ENCODE measurements at regions not wholly inside any gene's neighbourhood (a gene's known extent, or its start where the extent isn't known, plus 50 kb on each side); places are given as distances from the start of the nearest gene placed in this dataset.

DNA sequence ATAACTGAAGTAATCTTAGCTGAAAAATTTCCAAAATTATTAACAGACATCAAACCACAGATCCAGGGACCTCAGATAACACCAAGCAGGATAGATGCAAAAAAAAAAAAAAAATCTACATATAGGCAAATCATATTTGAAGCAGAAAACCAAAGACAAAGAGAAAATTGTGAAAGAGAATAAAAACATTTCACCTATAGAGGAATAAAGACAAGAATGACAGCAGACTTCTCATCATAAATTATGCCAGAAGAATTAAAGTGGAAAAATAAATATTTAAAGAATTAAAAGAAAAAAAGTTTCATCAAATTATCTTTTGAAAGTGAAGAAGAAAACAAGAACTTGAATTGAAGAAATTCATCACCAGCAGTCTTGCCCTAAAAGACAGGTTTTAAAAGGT is 467.5 kb downstream of the GPAM start:
- ChIA-PET POLR2A (no interaction called here), CTCF (no interaction called here)
- ATAC-seq (no peak), DNase-seq (ENCODE audit: low spot score) (no peak)
- H3K4me3 Mint-ChIP-seq: no peak overlapping the region
- peaks cover 25% of the 10 kb centered on the region for H3K36me3 Mint-ChIP-seq
- peak; percentile 88 for TF ChIP-seq ZNF317 (CRISPR knock-in tag; IDR thresholded peaks at IDR 0.05; ENCODE audit: borderline replicate concordance, low read depth)
- TF ChIP-seq, protein P1, sequence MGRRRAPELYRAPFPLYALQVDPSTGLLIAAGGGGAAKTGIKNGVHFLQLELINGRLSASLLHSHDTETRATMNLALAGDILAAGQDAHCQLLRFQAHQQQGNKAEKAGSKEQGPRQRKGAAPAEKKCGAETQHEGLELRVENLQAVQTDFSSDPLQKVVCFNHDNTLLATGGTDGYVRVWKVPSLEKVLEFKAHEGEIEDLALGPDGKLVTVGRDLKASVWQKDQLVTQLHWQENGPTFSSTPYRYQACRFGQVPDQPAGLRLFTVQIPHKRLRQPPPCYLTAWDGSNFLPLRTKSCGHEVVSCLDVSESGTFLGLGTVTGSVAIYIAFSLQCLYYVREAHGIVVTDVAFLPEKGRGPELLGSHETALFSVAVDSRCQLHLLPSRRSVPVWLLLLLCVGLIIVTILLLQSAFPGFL (CRISPR knock-in tag; IDR thresholded peaks at IDR 0.05; ENCODE audit: borderline replicate concordance): no peak
- no peak overlapping the region for H3K27ac Mint-ChIP-seq
- H3K27me3 Mint-ChIP-seq (ENCODE audit: low read depth): no peaks in the 10 kb centered on the region; the same call in 1 of the 2 replicates
- H3K4me1 Mint-ChIP-seq: no peaks in the 10 kb centered on the region
- H3K9me3 Mint-ChIP-seq: peaks cover 39% of the 10 kb centered on the region

DNA sequence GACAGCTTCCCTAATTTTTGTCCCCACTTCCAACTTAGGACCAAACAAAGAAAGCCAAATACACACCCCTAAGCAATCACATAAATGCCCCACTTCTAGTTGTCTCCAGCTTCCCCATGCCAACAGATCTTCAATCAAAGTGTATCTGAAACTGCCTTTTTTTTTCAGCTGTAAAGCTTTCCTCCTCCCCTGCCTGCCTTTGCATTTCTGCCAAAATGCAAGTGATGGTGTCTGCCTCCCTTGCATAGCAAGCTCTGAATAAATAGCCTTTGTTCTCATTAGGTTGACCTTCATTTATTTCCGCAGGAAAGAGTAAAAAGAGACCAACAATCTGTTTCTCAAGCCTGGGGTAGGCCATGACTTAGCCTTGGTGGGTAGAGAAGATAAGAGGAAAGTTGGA is 459.4 kb downstream of the GPAM start:
- POLR2A ChIA-PET: no interaction called here
- ATAC-seq (no peak; the same call in none of the 2 replicates), DNase-seq (ENCODE audit: low spot score) (no peak)
- Mint-ChIP-seq H3K27ac (peak overlapping the region; percentile 89), H3K36me3 (no peaks in the 10 kb centered on the region), H3K27me3 (ENCODE audit: low read depth) (no peaks in the 10 kb centered on the region), H3K9me3 (peaks cover 6% of the 10 kb centered on the region; the same call in 1 of the 2 replicates), H3K4me1 (peaks cover 35% of the 10 kb centered on the region), H3K4me3 (no peak overlapping the region)
- no peak for TF ChIP-seq FOXJ3 (CRISPR knock-in tag; IDR thresholded peaks at IDR 0.05; ENCODE audit: borderline replicate concordance)
- TF ChIP-seq, protein P2, sequence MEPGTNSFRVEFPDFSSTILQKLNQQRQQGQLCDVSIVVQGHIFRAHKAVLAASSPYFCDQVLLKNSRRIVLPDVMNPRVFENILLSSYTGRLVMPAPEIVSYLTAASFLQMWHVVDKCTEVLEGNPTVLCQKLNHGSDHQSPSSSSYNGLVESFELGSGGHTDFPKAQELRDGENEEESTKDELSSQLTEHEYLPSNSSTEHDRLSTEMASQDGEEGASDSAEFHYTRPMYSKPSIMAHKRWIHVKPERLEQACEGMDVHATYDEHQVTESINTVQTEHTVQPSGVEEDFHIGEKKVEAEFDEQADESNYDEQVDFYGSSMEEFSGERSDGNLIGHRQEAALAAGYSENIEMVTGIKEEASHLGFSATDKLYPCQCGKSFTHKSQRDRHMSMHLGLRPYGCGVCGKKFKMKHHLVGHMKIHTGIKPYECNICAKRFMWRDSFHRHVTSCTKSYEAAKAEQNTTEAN (CRISPR knock-in tag; IDR thresholded peaks at IDR 0.05): no peak
- CTCF ChIA-PET: interaction anchor here (1.6 kb wide), 1 partner anchor 379 kb away, joined by 3 read pairs; no protein-coding TSS in a partner anchor

DNA sequence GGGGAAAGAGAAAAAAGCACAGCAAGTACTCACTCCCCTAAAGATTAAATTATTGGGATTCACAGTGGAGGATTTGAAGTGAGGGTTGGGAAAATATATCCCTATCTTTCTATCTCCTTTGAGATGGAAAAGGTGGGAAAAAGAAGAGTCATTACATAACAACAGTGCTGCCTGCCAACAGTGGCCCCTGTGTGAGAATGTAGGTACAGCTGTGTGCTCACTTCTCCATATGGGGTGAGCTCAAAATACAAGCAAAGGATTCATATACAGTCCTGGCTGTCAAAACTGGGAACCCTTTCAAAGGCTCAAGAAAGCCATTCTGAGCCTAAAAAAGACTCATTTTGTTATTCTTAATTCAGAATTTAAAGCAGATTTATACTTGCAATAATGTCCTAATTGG is 458.5 kb downstream of the GPAM start:
- DNase-seq (ENCODE audit: low spot score): no peak

More for the DNA sequence above, 458.5 kb downstream of the GPAM start:
- ChIA-PET POLR2A (no interaction called here), CTCF (interaction anchor here (0.9 to 1.6 kb wide), 2 partner anchors 31 to 380 kb away, joined by 3 read pairs; no protein-coding TSS in a partner anchor)
- TF ChIP-seq, protein P3, sequence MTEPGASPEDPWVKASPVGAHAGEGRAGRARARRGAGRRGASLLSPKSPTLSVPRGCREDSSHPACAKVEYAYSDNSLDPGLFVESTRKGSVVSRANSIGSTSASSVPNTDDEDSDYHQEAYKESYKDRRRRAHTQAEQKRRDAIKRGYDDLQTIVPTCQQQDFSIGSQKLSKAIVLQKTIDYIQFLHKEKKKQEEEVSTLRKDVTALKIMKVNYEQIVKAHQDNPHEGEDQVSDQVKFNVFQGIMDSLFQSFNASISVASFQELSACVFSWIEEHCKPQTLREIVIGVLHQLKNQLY (CRISPR knock-in tag; IDR thresholded peaks at IDR 0.05): no peak
- no peak for TF ChIP-seq FOXK1 (CRISPR knock-in tag; IDR thresholded peaks at IDR 0.05)
- TF ChIP-seq NR3C1 (CRISPR knock-in tag; conservative IDR thresholded peaks at IDR 0.05; ENCODE audit: low read depth): no peak
- no peak for TF ChIP-seq NR1H2 (CRISPR knock-in tag; IDR thresholded peaks at IDR 0.05)
- TF ChIP-seq, protein P4, sequence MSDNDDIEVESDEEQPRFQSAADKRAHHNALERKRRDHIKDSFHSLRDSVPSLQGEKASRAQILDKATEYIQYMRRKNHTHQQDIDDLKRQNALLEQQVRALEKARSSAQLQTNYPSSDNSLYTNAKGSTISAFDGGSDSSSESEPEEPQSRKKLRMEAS (CRISPR knock-in tag; IDR thresholded peaks at IDR 0.05): no peak
- no peak for TF ChIP-seq ZNF671 (CRISPR knock-in tag; IDR thresholded peaks at IDR 0.05)
- no peak for TF ChIP-seq ZNF317 (CRISPR knock-in tag; IDR thresholded peaks at IDR 0.05; ENCODE audit: borderline replicate concordance, low read depth)
- TF ChIP-seq ZNF219 (CRISPR knock-in tag; IDR thresholded peaks at IDR 0.05; ENCODE audit: borderline replicate concordance): no peak
- TF ChIP-seq, protein P5, sequence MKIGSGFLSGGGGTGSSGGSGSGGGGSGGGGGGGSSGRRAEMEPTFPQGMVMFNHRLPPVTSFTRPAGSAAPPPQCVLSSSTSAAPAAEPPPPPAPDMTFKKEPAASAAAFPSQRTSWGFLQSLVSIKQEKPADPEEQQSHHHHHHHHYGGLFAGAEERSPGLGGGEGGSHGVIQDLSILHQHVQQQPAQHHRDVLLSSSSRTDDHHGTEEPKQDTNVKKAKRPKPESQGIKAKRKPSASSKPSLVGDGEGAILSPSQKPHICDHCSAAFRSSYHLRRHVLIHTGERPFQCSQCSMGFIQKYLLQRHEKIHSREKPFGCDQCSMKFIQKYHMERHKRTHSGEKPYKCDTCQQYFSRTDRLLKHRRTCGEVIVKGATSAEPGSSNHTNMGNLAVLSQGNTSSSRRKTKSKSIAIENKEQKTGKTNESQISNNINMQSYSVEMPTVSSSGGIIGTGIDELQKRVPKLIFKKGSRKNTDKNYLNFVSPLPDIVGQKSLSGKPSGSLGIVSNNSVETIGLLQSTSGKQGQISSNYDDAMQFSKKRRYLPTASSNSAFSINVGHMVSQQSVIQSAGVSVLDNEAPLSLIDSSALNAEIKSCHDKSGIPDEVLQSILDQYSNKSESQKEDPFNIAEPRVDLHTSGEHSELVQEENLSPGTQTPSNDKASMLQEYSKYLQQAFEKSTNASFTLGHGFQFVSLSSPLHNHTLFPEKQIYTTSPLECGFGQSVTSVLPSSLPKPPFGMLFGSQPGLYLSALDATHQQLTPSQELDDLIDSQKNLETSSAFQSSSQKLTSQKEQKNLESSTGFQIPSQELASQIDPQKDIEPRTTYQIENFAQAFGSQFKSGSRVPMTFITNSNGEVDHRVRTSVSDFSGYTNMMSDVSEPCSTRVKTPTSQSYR (CRISPR knock-in tag; IDR thresholded peaks at IDR 0.05): no peak
- TF ChIP-seq, protein P6, sequence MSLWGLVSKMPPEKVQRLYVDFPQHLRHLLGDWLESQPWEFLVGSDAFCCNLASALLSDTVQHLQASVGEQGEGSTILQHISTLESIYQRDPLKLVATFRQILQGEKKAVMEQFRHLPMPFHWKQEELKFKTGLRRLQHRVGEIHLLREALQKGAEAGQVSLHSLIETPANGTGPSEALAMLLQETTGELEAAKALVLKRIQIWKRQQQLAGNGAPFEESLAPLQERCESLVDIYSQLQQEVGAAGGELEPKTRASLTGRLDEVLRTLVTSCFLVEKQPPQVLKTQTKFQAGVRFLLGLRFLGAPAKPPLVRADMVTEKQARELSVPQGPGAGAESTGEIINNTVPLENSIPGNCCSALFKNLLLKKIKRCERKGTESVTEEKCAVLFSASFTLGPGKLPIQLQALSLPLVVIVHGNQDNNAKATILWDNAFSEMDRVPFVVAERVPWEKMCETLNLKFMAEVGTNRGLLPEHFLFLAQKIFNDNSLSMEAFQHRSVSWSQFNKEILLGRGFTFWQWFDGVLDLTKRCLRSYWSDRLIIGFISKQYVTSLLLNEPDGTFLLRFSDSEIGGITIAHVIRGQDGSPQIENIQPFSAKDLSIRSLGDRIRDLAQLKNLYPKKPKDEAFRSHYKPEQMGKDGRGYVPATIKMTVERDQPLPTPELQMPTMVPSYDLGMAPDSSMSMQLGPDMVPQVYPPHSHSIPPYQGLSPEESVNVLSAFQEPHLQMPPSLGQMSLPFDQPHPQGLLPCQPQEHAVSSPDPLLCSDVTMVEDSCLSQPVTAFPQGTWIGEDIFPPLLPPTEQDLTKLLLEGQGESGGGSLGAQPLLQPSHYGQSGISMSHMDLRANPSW (CRISPR knock-in tag; conservative IDR thresholded peaks at IDR 0.05; ENCODE audit: low read depth): no peak
- no peak for TF ChIP-seq ZNF416 (CRISPR knock-in tag; IDR thresholded peaks at IDR 0.05)
- TF ChIP-seq, protein P1 (CRISPR knock-in tag; IDR thresholded peaks at IDR 0.05; ENCODE audit: borderline replicate concordance): no peak
- TF ChIP-seq FOXP1 (CRISPR knock-in tag; IDR thresholded peaks at IDR 0.05; ENCODE audit: borderline replicate concordance): no peak
- no peak for TF ChIP-seq ELF4 (CRISPR knock-in tag; IDR thresholded peaks at IDR 0.05; ENCODE audit: low read depth)
- TF ChIP-seq, protein P7, sequence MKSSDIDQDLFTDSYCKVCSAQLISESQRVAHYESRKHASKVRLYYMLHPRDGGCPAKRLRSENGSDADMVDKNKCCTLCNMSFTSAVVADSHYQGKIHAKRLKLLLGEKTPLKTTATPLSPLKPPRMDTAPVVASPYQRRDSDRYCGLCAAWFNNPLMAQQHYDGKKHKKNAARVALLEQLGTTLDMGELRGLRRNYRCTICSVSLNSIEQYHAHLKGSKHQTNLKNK (CRISPR knock-in tag; IDR thresholded peaks at IDR 0.05): no peak
- TF ChIP-seq SMAD3 (CRISPR knock-in tag; IDR thresholded peaks at IDR 0.05; ENCODE audit: borderline replicate concordance): no peak
- Mint-ChIP-seq H3K9me3 (0 out of 2 replicates have a peak, but pooled peaks cover 3% of the 10 kb centered on the region), H3K27ac (no peak overlapping the region), H3K4me1 (peaks cover 35% of the 10 kb centered on the region), H3K36me3 (no peaks in the 10 kb centered on the region), H3K27me3 (ENCODE audit: low read depth) (no peaks in the 10 kb centered on the region), H3K4me3 (no peak overlapping the region)
- ATAC-seq: peak; percentile 71

All from WTC11 (cell line).